ENCODE measurements at regions not wholly inside any gene's neighbourhood (a gene's known extent, or its start where the extent isn't known, plus 50 kb on each side); places are given as distances from the start of the nearest gene placed in this dataset.
"Not testable (repeated sequence)": the region's sequence is repeated elsewhere in the genome, so short reads cannot be mapped to it uniquely, and the experiment has no call there.

- not testable (repeated sequence) for DNase-seq
These were observed 1631.5 kb downstream of the RPIA start for GRCh38 chr2:90322982-90323381.

- not testable (repeated sequence) for DNase-seq
These were observed 1632.4 kb downstream of the RPIA start for GRCh38 chr2:90323612-90324558.

GRCh38 chr2:90324672-90325071 lies 1633.2 kb downstream of the RPIA start:
- not testable (repeated sequence) for DNase-seq

- not testable (repeated sequence) for DNase-seq
These were observed 1634.4 kb downstream of the RPIA start for GRCh38 chr2:90325796-90326353.

GRCh38 chr2:90355546-90355945 lies 1664.1 kb downstream of the RPIA start:
- not testable (repeated sequence) for DNase-seq

- not testable (repeated sequence) for DNase-seq
These were observed 1667.9 kb downstream of the RPIA start for GRCh38 chr2:90359344-90359743.

DNA sequence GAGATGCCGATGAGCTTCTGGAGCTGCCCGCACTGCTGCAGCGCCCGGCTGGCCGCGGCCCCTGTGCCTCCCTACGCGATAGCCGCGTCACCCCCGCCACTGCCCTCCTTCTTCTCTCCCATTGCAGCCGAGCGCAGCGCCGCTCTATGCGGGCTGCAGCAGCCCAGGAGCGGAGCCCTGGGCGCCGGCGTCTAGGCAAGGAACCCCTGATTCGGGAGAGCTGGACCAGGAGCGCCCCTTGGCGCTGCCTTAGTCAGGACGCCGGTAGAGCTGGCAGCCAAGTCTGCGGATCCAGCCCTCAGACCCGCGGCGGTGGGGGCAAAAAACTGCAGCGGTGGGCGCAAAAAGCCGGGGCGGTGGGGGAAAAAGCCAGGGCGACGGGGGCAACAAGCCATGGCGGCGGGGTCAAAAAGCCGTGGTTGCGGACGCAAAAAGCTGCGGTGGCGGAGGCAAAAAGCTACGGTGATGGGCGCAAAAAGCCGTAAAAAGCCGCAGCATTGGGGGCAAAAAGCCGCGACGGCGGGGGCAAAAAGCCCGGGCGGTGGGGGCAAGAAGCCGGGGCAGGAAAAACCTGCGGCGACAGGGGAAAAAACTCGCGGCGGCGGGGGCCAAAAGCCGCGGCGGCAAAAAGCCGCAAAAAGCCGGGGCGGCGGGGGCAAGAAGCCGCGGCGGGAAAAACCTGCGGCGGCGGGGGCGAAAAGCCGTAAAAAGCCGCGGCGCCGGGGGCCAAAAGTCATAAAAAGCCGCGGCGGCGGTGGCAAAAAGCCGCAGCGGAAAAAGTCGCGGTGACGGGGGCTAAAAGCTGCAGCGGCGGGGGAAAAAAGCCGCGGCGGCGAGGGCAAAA lies 1668.6 kb downstream of the RPIA start:
- not testable (repeated sequence) for DNase-seq

DNA sequence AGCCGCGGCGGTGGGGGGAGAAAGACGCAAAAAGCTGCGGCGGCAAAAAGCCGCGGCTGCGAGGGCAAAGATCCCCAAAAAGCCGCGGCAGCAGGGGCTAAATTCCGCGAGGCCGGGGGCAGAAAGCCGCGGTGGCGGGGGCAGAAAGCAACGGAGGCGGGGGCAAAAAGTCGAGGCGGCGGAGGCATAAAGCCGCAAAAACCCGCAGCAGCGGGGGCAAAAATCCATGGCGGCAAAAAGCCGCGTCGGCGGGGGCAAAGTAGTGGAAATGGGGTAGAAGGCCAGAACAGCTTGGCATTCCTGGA lies 1669.2 kb downstream of the RPIA start:
- not testable (repeated sequence) for DNase-seq

Data from NCI-H1694 (cell line).